Tibial nerve (tissue), 4 donors: ENCODE measurements at regions not wholly inside any gene's neighbourhood (a gene's known extent, or its start where the extent isn't known, plus 50 kb on each side); places are given as distances from the start of the nearest gene placed in this dataset.

Source experiments
- DNase-seq, 2 donors: peaks; one replicate each; pipeline ENCODE4 v3.0.0-alpha.2; 2019; ENCODE audit warnings: low spot score in 2 of 2
- H3K27ac ChIP-seq, 4 donors: fragments of 200-600 bp; sonication (generic) in 3 of 4; one replicate each; pipeline ENCODE4 v1.5.1; 2017 to 2019; ENCODE audit warnings: mild to moderate bottlenecking in 1 of 4
- H3K27me3 ChIP-seq, 2 donors: fragments of 200-600 bp; sonication (generic) in 1 of 2; one replicate each; pipeline versions ENCODE4 v1.5.1 to v1.6.0; 2017 to 2019
- H3K36me3 ChIP-seq, 3 donors: fragments of 200-600 bp; sonication (generic); one replicate each; pipeline ENCODE4 v1.5.1; 2018 to 2019
- H3K4me1 ChIP-seq, 4 donors: fragments of 200-600 bp; sonication (generic) in 3 of 4; one replicate each; pipeline ENCODE4 v1.5.1; 2017 to 2019
- H3K4me3 ChIP-seq, 4 donors: fragments of 200-600 bp; sonication (generic) in 3 of 4; one replicate each; pipeline ENCODE4 v1.5.1; 2017 to 2019; ENCODE audit warnings: mild to moderate bottlenecking in 1 of 4, moderate library complexity in 1 of 4
- H3K9me3 ChIP-seq, 4 donors: fragments of 200-600 bp; sonication (generic) in 3 of 4; one replicate each; pipeline ENCODE4 v1.5.1; 2017 to 2019
- EP300 ChIP-seq, 2 donors: sonication (generic); formaldehyde crosslinking; IDR thresholded peaks; one replicate each; pipeline ENCODE4 v1.6.1; 2017; ENCODE audit warnings: antibody characterized with exemption in 2 of 2, mild to moderate bottlenecking in 1 of 2
- POLR2A ChIP-seq, 2 donors: fragments of 450-650 bp; IDR thresholded peaks; one replicate each; pipeline ENCODE4 v1.6.1; 2017; ENCODE audit warnings: antibody characterized with exemption in 2 of 2, mild to moderate bottlenecking in 2 of 2, moderate library complexity in 2 of 2
- WGBS, 2 donors: methylation state at CpG; one replicate each; pipeline ENCODE4 v1.1.5; 2018; 5-methylcytosine and 5-hydroxymethylcytosine counted together
- TF ChIP-seq, protein P1 (sequence below), 5 experiments: fragments of 200-600 bp in 3 of 5; fragments of 450-650 bp in 2 of 5; sonication (generic) in 3 of 5; IDR thresholded peaks; one replicate each; pipeline ENCODE4 v1.5.1; 2016 to 2019; ENCODE audit warnings: antibody characterized with exemption in 5 of 5, mild to moderate bottlenecking in 3 of 5, moderate library complexity in 2 of 5

DNA sequence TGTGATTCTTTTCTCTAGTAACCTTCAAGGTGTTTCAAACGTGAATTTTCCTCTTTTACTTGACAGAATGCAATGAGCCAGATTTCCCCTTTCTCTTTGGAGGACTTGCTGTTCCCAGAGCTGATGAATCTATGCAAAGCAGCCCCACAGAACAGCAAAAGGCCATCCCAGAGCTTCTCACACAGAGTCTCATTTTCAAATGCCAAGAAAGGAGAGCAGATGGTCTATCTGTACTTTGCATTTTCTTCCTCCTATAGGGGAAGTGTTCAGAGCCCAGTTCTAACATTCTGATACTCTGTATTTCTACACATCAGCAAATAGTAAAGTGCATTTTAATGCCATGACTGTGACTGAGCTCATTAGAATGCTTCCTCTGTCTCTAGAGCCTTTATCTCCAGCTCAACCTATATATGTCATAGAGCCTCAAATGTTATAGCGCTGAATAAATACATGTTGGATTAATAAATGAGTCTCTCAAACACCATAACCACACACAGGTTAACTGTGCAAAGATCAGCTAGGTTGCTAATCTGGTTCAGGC, 81.8 kb upstream of the EYA4 start:
- H3K4me1 ChIP-seq = peaks cover 0 to 8% (median 0%) of the 10 kb centered on the region in 4 donors
- H3K9me3 ChIP-seq = peaks cover 0 to 12% (median 0%) of the 10 kb centered on the region in 4 donors
- no peaks in the 10 kb centered on the region for H3K36me3 ChIP-seq
- H3K4me3 ChIP-seq = no peak overlapping the region
- WGBS, 2 donors = 58% methylated on average over 2 of the region's 2 CpGs
- no peak overlapping the region for H3K27ac ChIP-seq
- no peak for DNase-seq
- no peaks in the 10 kb centered on the region for H3K27me3 ChIP-seq
- no peak for TF ChIP-seq EP300 (IDR thresholded peaks at IDR 0.05)
- TF ChIP-seq, protein P1, sequence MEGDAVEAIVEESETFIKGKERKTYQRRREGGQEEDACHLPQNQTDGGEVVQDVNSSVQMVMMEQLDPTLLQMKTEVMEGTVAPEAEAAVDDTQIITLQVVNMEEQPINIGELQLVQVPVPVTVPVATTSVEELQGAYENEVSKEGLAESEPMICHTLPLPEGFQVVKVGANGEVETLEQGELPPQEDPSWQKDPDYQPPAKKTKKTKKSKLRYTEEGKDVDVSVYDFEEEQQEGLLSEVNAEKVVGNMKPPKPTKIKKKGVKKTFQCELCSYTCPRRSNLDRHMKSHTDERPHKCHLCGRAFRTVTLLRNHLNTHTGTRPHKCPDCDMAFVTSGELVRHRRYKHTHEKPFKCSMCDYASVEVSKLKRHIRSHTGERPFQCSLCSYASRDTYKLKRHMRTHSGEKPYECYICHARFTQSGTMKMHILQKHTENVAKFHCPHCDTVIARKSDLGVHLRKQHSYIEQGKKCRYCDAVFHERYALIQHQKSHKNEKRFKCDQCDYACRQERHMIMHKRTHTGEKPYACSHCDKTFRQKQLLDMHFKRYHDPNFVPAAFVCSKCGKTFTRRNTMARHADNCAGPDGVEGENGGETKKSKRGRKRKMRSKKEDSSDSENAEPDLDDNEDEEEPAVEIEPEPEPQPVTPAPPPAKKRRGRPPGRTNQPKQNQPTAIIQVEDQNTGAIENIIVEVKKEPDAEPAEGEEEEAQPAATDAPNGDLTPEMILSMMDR (IDR thresholded peaks at IDR 0.05) = no peak
- no peak for TF ChIP-seq POLR2A (IDR thresholded peaks at IDR 0.05)

DNA sequence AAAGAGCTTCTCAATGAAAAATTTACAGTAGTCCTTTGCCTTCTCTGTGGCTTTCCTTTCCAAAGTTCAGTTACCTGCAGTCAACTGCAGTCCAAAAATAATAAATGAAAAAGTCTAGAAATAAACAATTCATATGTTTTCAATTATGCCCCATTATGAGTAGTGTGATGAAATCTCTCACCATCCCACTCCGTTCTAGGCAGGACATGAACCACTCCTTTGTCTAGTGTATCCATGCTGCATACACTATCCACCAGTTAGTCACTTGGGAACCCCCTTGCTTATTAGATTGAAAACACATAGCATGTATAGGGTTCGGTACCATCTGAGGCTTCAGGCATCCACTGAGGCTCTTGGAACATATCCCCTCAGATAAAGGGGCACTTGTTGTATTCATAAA, 80.6 kb upstream of the EYA4 start:
- H3K27me3 ChIP-seq = no peaks in the 10 kb centered on the region
- H3K27ac ChIP-seq = no peak overlapping the region
- no peaks in the 10 kb centered on the region for H3K36me3 ChIP-seq
- H3K4me3 ChIP-seq = no peak overlapping the region
- TF ChIP-seq POLR2A (IDR thresholded peaks at IDR 0.05) (no peak), EP300 (IDR thresholded peaks at IDR 0.05) (no peak)
- TF ChIP-seq, protein P1 (IDR thresholded peaks at IDR 0.05) = no peak
- 25 to 45% methylated on average over 2 of the region's 2 CpGs for WGBS, 2 donors
- DNase-seq = no peak
- H3K4me1 ChIP-seq = peaks cover 0 to 8% (median 0%) of the 10 kb centered on the region in 4 donors
- H3K9me3 ChIP-seq = no peaks in the 10 kb centered on the region

DNA sequence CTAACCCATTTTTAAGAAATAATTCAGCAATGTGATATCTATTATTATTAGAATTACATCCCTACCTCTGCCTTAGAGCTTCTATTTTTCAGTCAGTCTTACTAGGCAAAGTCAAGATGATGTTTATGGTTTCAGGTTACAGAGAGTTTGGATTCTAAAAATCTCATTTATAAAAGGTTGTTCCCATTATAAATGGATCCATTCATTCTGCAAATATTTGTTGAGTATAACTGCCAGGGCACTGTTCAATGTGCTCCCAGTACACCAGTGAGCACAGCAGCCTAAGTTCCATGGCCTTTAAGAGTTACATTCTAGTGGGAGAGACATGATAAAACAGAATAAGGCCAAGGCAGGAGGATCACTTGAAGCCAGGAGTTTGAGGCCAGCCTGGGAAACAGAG, 75.9 kb upstream of the EYA4 start:
- Histone ChIP-seq H3K4me3 (no peak overlapping the region), H3K4me1 (peaks cover 0 to 5% (median 0%) of the 10 kb centered on the region in 4 donors), H3K36me3 (no peaks in the 10 kb centered on the region), H3K27ac (no peak overlapping the region), H3K9me3 (no peaks in the 10 kb centered on the region), H3K27me3 (no peaks in the 10 kb centered on the region)
- no peak for DNase-seq
- TF ChIP-seq, protein P1 (IDR thresholded peaks at IDR 0.05) = no peak
- TF ChIP-seq POLR2A (IDR thresholded peaks at IDR 0.05) (no peak), EP300 (IDR thresholded peaks at IDR 0.05) (no peak)

GRCh38 chr6:133166766-133167165, 74.4 kb upstream of the EYA4 start:
- Histone ChIP-seq H3K27me3 (no peaks in the 10 kb centered on the region), H3K4me1 (no peaks in the 10 kb centered on the region), H3K4me3 (no peak overlapping the region), H3K9me3 (no peaks in the 10 kb centered on the region), H3K36me3 (no peaks in the 10 kb centered on the region), H3K27ac (no peak overlapping the region)
- WGBS, 2 donors = 69 to 71% methylated on average over 4 of the region's 4 CpGs
- no peak for DNase-seq
- TF ChIP-seq, protein P1 (IDR thresholded peaks at IDR 0.05) = no peak
- TF ChIP-seq POLR2A (IDR thresholded peaks at IDR 0.05) (no peak), EP300 (IDR thresholded peaks at IDR 0.05) (no peak)

DNA sequence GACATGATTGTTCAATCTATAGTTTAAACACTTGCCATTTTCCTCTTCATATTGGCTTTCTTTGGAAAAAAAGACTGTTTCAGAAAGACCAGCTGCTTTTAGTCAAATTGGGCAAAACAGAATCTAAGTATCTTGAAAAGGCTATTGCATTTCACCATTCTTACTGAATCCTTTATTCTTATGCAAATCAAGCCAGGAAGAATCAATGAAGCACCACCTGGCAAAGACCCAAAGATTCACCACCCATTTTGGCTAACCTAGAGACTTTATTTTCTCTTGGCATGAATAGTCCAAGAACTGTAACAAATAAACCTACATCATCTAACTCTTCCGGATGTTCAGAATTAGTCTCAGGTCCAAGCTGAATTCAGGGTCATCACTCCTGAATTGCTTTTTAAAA, 71.3 kb upstream of the EYA4 start:
- no peak overlapping the region for H3K4me3 ChIP-seq
- TF ChIP-seq POLR2A (IDR thresholded peaks at IDR 0.05) (no peak), EP300 (IDR thresholded peaks at IDR 0.05) (no peak)
- TF ChIP-seq, protein P1 (IDR thresholded peaks at IDR 0.05) = no peak
- 63 to 79% methylated on average over 1 of the region's 1 CpG for WGBS, 2 donors
- no peak overlapping the region for H3K27ac ChIP-seq
- DNase-seq = no peak
- no peaks in the 10 kb centered on the region for H3K4me1 ChIP-seq
- H3K9me3 ChIP-seq = peaks cover 0 to 16% (median 0%) of the 10 kb centered on the region in 4 donors
- H3K36me3 ChIP-seq = no peaks in the 10 kb centered on the region
- no peaks in the 10 kb centered on the region for H3K27me3 ChIP-seq
